SK-N-SH (cell line): ENCODE measurements at regions not wholly inside any gene's neighbourhood (a gene's known extent, or its start where the extent isn't known, plus 50 kb on each side); places are given as distances from the start of the nearest gene placed in this dataset.
"Not testable (repeated sequence)": the region's sequence is repeated elsewhere in the genome, so short reads cannot be mapped to it uniquely, and the experiment has no call there.

ENCODE experiments used
- CTCF ChIA-PET: fragments of 300-600, 350-600 bp; formaldehyde crosslinking; extraction: SDS; loops from one replicate; lab custom pipeline; 2021; lab: Yijun Ruan, JAX
- POLR2A ChIA-PET: fragments of 350-600 bp; sonication (Branson Sonifier 250); formaldehyde crosslinking; extraction: SDS; loops from one replicate; lab custom pipeline; 2020; ENCODE audit warnings: antibody characterized with exemption, inconsistent platforms; lab: Yijun Ruan, JAX
- DNase-seq: peaks from one replicate; pipeline ENCODE4 v3.0.0; 2012
- H2AFZ ChIP-seq: fragments of 200-600 bp; sonication (generic); 2 replicates; pipeline ENCODE4 v1.8.1; 2016; ENCODE audit warnings: antibody characterized with exemption, mild to moderate bottlenecking, low read depth
- H3F3A ChIP-seq: fragments of 200-600 bp; sonication (generic); replicated peaks from 2 replicates; pipeline ENCODE3; 2016; ENCODE audit warnings: antibody characterized with exemption, mild to moderate bottlenecking; ENCODE audit not compliant: insufficient read depth
- H3K27ac ChIP-seq, 2 experiments: fragments of 200-500 bp in 1 of 2; fragments of 200-600 bp in 1 of 2; sonication (Bioruptor generic) in 1 of 2; sonication (generic), shearing (Covaris generic) in 1 of 2; 2 replicates each; pipeline versions ENCODE4 v1.5.1 to v1.6.1; 2014 to 2016; ENCODE audit warnings: low read depth in 2 of 2, inconsistent platforms in 1 of 2, low read length in 1 of 2, mild to moderate bottlenecking in 1 of 2, mixed read lengths in 1 of 2
- H3K27me3 ChIP-seq: fragments of 200-600 bp; sonication (generic), shearing (Covaris generic); 2 replicates; pipeline ENCODE4 v1.6.1; 2016; ENCODE audit warnings: mixed run types; ENCODE audit not compliant: insufficient read depth
- H3K36me3 ChIP-seq, 2 experiments: fragments of 200-500 bp in 1 of 2; fragments of 200-600 bp in 1 of 2; sonication (Bioruptor generic) in 1 of 2; sonication (generic) in 1 of 2; replicated peaks in 1 of 2; 2 replicates each; pipeline versions ENCODE3 to v1.5.1; 2014 to 2016; ENCODE audit warnings: low read length in 1 of 2, mild to moderate bottlenecking in 1 of 2; ENCODE audit not compliant: insufficient read depth in 2 of 2, control insufficient read depth in 1 of 2
- H3K4me1 ChIP-seq, 2 experiments: fragments of 200-500 bp in 1 of 2; fragments of 200-600 bp in 1 of 2; sonication (Bioruptor generic) in 1 of 2; sonication (generic), shearing (Covaris generic) in 1 of 2; 2 replicates each; pipeline versions ENCODE4 v1.5.1 to v1.6.1; 2014 to 2016; ENCODE audit warnings: low read depth in 1 of 2, low read length in 1 of 2, mixed run types in 1 of 2; ENCODE audit not compliant: insufficient read depth in 2 of 2, control insufficient read depth in 1 of 2
- H3K4me2 ChIP-seq: fragments of 200-600 bp; sonication (generic), shearing (Covaris generic); 2 replicates; pipeline ENCODE4 v1.6.1; 2017; ENCODE audit warnings: mixed run types
- H3K4me3 ChIP-seq, 2 experiments: fragments of 200-500 bp in 1 of 2; fragments of 200-600 bp in 1 of 2; sonication (Bioruptor generic) in 1 of 2; sonication (generic), shearing (Covaris generic) in 1 of 2; 2 replicates each; pipeline versions ENCODE4 v1.5.1 to v1.8.1; 2014 to 2016; ENCODE audit warnings: low read depth in 2 of 2, inconsistent platforms in 1 of 2, low read length in 1 of 2, mild to moderate bottlenecking in 1 of 2, mixed read lengths in 1 of 2, moderate library complexity in 1 of 2
- H3K79me2 ChIP-seq: fragments of 200-600 bp; sonication (generic); 2 replicates; pipeline ENCODE4 v1.8.1; 2017; ENCODE audit warnings: mild to moderate bottlenecking; ENCODE audit not compliant: insufficient read depth
- H3K9ac ChIP-seq: fragments of 200-600 bp; sonication (generic); 2 replicates; pipeline ENCODE4 v1.6.1; 2017; ENCODE audit warnings: mixed run types
- H3K9me2 ChIP-seq: fragments of 200-600 bp; sonication (generic); 2 replicates; pipeline ENCODE4 v1.6.1; 2017; ENCODE audit warnings: mixed run types
- H3K9me3 ChIP-seq: fragments of 200-600 bp; sonication (generic); 2 replicates; pipeline ENCODE4 v1.6.1; 2017; ENCODE audit warnings: mixed run types, mild to moderate bottlenecking, moderate library complexity
- H4K20me1 ChIP-seq: fragments of 200-600 bp; sonication (generic); 2 replicates; pipeline ENCODE4 v1.6.1; 2017; ENCODE audit warnings: mild to moderate bottlenecking, mixed run types; ENCODE audit not compliant: insufficient read depth
- CHD2 ChIP-seq: fragments of 150-350 bp; IDR thresholded peaks from 2 replicates; pipeline ENCODE4 v1.6.1; 2018; ENCODE audit warnings: low read length; ENCODE audit not compliant: partially characterized antibody
- ELF1 ChIP-seq: IDR thresholded peaks from 2 replicates; pipeline ENCODE4 v1.4.0; 2012
- FOXJ3 ChIP-seq: sonication (generic); formaldehyde crosslinking; IDR thresholded peaks from 2 replicates; pipeline ENCODE4 v1.5.1; 2020; ENCODE audit warnings: mild to moderate bottlenecking, missing genetic modification reagents
- JUND ChIP-seq: IDR thresholded peaks from 2 replicates; pipeline ENCODE4 v1.4.0; 2012
- MXI1 ChIP-seq: IDR thresholded peaks from 2 replicates; pipeline ENCODE4 v1.6.1; 2012; ENCODE audit warnings: mild to moderate bottlenecking, low read depth, low read length, improper control_type of control experiment
- RAD21 ChIP-seq: IDR thresholded peaks from 2 replicates; pipeline ENCODE4 v1.6.1; 2012; ENCODE audit warnings: mild to moderate bottlenecking, low read length
- SMC3 ChIP-seq: IDR thresholded peaks from 2 replicates; pipeline ENCODE4 v1.6.1; 2012; ENCODE audit warnings: low read depth, low read length, improper control_type of control experiment
- WGBS: methylation state at CpG from one replicate; pipeline ENCODE4 v1.1.6; 2017; ENCODE audit warnings: low lambda C conversion rate; 5-methylcytosine and 5-hydroxymethylcytosine counted together
- TF ChIP-seq, protein P1 (sequence below): fragments of 150-350 bp; IDR thresholded peaks from 2 replicates; pipeline ENCODE4 v1.6.1; 2017; ENCODE audit warnings: antibody characterized with exemption, low read length, low read depth, borderline replicate concordance

DNA sequence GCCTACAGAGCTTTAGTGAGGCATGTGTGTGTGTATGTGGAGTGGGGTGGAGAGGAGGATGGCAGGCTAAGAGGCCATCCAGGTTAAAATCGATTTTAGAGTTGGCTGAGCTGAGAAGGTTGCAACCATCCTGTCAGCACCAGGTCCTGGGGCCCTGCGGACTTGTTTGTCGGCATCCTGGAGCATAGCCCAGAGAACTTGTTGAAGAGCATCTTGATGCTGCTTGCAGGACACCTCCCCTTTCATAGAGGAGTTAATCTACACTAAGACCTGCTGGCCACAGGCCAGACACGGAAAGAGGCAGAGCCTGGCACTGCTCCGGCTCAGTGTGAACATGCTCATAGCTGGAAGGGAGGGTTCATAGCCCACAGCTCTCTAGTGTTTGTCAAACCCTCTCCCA is 72.1 kb upstream of the RGPD5 start:
- Histone ChIP-seq H3K79me2 (no peaks in the 10 kb centered on the region), H3K27me3 (no peaks in the 10 kb centered on the region), H3K4me3 (no peak overlapping the region), H3K9me2 (no peaks in the 10 kb centered on the region), H3K36me3 (no peaks in the 10 kb centered on the region), H4K20me1 (no peaks in the 10 kb centered on the region), H3K4me1 (no peaks in the 10 kb centered on the region), H3K27ac (no peak overlapping the region), H3F3A (no peaks in the 10 kb centered on the region), H3K9me3 (no peaks in the 10 kb centered on the region), H3K9ac (no peak overlapping the region), H2AFZ (no peak overlapping the region), H3K4me2 (no peak overlapping the region)
- CTCF ChIA-PET: interaction anchor here (2.2 to 2.3 kb wide), 2 partner anchors 14 to 175 kb away, joined by 8 to 10 read pairs; no protein-coding TSS in a partner anchor
- WGBS: 48% methylated on average over 3 of the region's 5 CpGs
- TF ChIP-seq CHD2: no peak
- TF ChIP-seq RAD21: no peak
- TF ChIP-seq SMC3: no peak
- TF ChIP-seq MXI1: no peak
- TF ChIP-seq FOXJ3 (CRISPR knock-in tag): no peak
- TF ChIP-seq ELF1: no peak
- no peak for TF ChIP-seq JUND
- TF ChIP-seq, protein P1, sequence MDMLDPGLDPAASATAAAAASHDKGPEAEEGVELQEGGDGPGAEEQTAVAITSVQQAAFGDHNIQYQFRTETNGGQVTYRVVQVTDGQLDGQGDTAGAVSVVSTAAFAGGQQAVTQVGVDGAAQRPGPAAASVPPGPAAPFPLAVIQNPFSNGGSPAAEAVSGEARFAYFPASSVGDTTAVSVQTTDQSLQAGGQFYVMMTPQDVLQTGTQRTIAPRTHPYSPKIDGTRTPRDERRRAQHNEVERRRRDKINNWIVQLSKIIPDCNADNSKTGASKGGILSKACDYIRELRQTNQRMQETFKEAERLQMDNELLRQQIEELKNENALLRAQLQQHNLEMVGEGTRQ: no peak
- DNase-seq: no peak
- POLR2A ChIA-PET: no interaction called here

DNA sequence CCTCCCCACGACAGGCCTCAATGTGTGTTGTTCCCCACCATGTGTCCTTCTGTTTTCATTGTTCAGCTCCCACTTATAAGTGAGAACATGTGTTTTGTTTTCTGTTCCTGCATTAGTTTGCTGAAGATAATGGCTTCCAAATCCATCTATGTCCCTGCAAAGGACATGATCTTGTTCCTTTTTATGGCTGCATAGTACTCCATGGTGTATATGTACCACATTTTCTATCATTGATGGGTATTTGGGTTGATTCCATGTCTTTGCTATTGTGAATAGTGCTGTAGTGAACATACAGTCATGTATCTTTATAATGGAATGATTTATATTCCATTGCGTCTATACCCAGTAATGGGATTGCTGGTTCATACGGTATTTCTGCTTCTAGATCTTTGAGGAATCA is 71.5 kb upstream of the RGPD5 start:
- WGBS: 68% methylated on average over 3 of the region's 3 CpGs
- CTCF ChIA-PET: interaction anchor here (0.7 to 2.3 kb wide), 3 partner anchors 13 to 176 kb away, joined by 3 to 8 read pairs (median 6); no protein-coding TSS in a partner anchor

DNA sequence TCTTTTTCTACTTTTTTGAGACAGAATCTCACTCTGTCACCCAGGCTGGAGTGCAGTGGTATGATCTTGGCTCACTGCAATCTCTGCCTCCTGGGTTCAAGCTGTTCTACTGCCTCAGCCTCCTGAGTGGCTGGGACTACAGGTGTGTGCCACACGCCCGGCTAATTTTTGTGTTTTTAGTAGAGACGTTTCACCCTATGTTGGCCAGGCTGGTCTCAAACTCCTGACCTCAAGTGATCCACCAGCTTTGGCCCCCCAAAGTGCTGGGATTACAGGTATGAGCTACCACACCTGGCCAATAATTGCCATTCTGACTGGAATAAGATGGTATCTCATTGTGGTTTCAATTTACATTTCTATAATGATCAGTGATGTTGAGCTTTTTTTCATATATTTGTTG is 71.0 kb upstream of the RGPD5 start:
- H3K27ac ChIP-seq, H3K9me2 ChIP-seq, H3K9ac ChIP-seq, H3K79me2 ChIP-seq, H3K4me1 ChIP-seq, H3K36me3 ChIP-seq, H3F3A ChIP-seq, POLR2A ChIA-PET, H4K20me1 ChIP-seq, DNase-seq, H3K4me3 ChIP-seq, H3K27me3 ChIP-seq, H2AFZ ChIP-seq, H3K4me2 ChIP-seq, H3K9me3 ChIP-seq: not testable (repeated sequence)
- CTCF ChIA-PET: interaction anchor here (0.7 to 1.5 kb wide), 2 partner anchors 13 to 177 kb away, joined by 3 to 6 read pairs; no protein-coding TSS in a partner anchor
- 93% methylated on average over 3 of the region's 3 CpGs for WGBS

More for the DNA sequence above, 71.5 kb upstream of the RGPD5 start:
- H3K79me2 ChIP-seq, H3K27me3 ChIP-seq, H3K27ac ChIP-seq, H4K20me1 ChIP-seq, H3K9me3 ChIP-seq, H3K4me1 ChIP-seq, H3K9me2 ChIP-seq, H3K4me2 ChIP-seq, POLR2A ChIA-PET, H3K9ac ChIP-seq, H3K4me3 ChIP-seq, H3K36me3 ChIP-seq, H3F3A ChIP-seq, DNase-seq, H2AFZ ChIP-seq: not testable (repeated sequence)
